Upper lobe of left lung (tissue), 6 donors: ENCODE measurements at regions not wholly inside any gene's neighbourhood (a gene's known extent, or its start where the extent isn't known, plus 50 kb on each side); places are given as distances from the start of the nearest gene placed in this dataset.

Experiments
- ATAC-seq, 2 donors: fragments of 200-7000 bp; cut with Tn5 transposase; one replicate each; pipeline ENCODE4 v1.9.1; 2022; ENCODE audit warnings: mild to moderate bottlenecking in 2 of 2, moderate library complexity in 2 of 2; ENCODE audit not compliant: low FRiP score in 2 of 2
- DNase-seq, 2 donors: peaks; one replicate each; pipeline ENCODE4 v3.0.0-alpha.2; 2019 to 2020
- H3K27ac ChIP-seq, 4 donors: fragments of 200-600 bp; sonication (generic); one replicate each; pipeline ENCODE4 v1.5.1; 2016 to 2019
- H3K27me3 ChIP-seq, 4 donors: fragments of 200-600 bp; sonication (generic); one replicate each; pipeline ENCODE4 v1.5.1; 2017 to 2019
- H3K36me3 ChIP-seq, 4 donors: fragments of 200-600 bp; sonication (generic); one replicate each; pipeline ENCODE4 v1.5.1; 2016 to 2019
- H3K4me1 ChIP-seq, 4 donors: fragments of 200-600 bp; sonication (generic); one replicate each; pipeline ENCODE4 v1.5.1; 2018 to 2019
- H3K4me3 ChIP-seq, 4 donors: fragments of 200-600 bp; sonication (generic); one replicate each; pipeline ENCODE4 v1.5.1; 2017 to 2019; ENCODE audit warnings: mild to moderate bottlenecking in 2 of 4, moderate library complexity in 1 of 4
- H3K9me3 ChIP-seq, 4 donors: fragments of 200-600 bp; sonication (generic); one replicate each; pipeline ENCODE4 v1.5.1; 2018 to 2019
- EP300 ChIP-seq, 4 donors: sonication (generic); formaldehyde crosslinking; IDR thresholded peaks; one replicate each; pipeline ENCODE4 v1.5.1; 2017; ENCODE audit warnings: antibody characterized with exemption in 4 of 4, control low read depth in 2 of 4
- POLR2A ChIP-seq, 4 donors: fragments of 450-650 bp; IDR thresholded peaks; one replicate each; pipeline ENCODE4 v1.5.1; 2016 to 2017; ENCODE audit warnings: antibody characterized with exemption in 4 of 4, mild to moderate bottlenecking in 2 of 4
- POLR2AphosphoS5 ChIP-seq, 2 donors: sonication (generic); formaldehyde crosslinking; IDR thresholded peaks; one replicate each; pipeline ENCODE4 v1.5.1; 2017; ENCODE audit warnings: antibody characterized with exemption in 2 of 2
- WGBS, 2 donors: methylation state at CpG; one replicate each; pipeline ENCODE4 v1.1.5; 2017 to 2018; 5-methylcytosine and 5-hydroxymethylcytosine counted together
- TF ChIP-seq, protein P1 (sequence below), 6 experiments: fragments of 450-650 bp in 4 of 6; fragments of 200-600 bp in 2 of 6; sonication (generic) in 2 of 6; IDR thresholded peaks; one replicate each; pipeline ENCODE4 v1.5.1; 2016 to 2019; ENCODE audit warnings: antibody characterized with exemption in 6 of 6
- donor health status: DM: no; HTN: no; CAD: no; lungs with moderate emphysema.
- donor health status: DM: no; HTN: yes; CAD: no; lungs with severe emphysema.

DNA sequence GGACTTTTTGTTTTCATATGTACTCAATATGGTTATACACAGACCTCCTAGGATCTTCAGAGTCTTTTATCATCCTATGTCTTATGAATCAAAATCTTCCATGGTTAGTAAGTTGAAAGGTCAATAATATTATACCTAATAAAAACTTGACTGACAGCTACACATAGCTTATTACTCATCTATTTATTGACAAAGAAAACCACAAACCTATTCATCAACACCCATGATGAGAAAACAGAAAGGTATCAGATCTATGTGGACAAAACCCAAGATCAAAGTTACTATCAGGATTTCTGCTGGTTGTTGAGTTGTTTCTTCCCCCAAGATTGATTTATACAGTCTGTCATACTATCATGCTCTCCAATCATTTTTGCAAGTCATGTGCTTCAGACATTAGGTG, 460.1 kb upstream of the MANEA start:
- H3K4me1 ChIP-seq = no peaks in the 10 kb centered on the region
- no peaks in the 10 kb centered on the region for H3K36me3 ChIP-seq
- no peak overlapping the region for H3K27ac ChIP-seq
- TF ChIP-seq, protein P1, sequence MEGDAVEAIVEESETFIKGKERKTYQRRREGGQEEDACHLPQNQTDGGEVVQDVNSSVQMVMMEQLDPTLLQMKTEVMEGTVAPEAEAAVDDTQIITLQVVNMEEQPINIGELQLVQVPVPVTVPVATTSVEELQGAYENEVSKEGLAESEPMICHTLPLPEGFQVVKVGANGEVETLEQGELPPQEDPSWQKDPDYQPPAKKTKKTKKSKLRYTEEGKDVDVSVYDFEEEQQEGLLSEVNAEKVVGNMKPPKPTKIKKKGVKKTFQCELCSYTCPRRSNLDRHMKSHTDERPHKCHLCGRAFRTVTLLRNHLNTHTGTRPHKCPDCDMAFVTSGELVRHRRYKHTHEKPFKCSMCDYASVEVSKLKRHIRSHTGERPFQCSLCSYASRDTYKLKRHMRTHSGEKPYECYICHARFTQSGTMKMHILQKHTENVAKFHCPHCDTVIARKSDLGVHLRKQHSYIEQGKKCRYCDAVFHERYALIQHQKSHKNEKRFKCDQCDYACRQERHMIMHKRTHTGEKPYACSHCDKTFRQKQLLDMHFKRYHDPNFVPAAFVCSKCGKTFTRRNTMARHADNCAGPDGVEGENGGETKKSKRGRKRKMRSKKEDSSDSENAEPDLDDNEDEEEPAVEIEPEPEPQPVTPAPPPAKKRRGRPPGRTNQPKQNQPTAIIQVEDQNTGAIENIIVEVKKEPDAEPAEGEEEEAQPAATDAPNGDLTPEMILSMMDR (IDR thresholded peaks at IDR 0.05) = no peak
- no peak for TF ChIP-seq POLR2A (IDR thresholded peaks at IDR 0.05)
- ATAC-seq = no peak
- DNase-seq = no peak
- no peak overlapping the region for H3K4me3 ChIP-seq
- no peaks in the 10 kb centered on the region for H3K27me3 ChIP-seq
- no peaks in the 10 kb centered on the region for H3K9me3 ChIP-seq

DNA sequence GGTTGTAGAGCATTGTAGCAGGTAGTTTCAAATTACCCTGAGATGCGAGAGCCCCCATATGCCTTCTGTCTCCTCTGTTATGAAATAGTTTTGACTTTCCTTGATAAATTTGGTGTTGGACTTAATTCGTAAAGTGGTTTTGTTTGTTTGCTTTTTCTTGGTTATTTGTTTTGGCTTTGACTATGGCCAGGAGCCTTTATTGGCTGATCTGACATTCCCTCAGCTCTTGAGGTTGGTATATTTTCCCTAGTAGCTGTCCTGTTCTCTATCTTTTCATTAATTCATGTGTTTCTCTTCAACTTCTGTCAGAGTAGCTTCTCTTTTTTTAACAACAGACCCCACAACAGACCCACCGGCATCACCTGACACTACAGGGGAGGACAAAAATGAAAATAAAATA, 457.4 kb upstream of the MANEA start:
- TF ChIP-seq POLR2AphosphoS5 (IDR thresholded peaks at IDR 0.05) (no peak), EP300 (IDR thresholded peaks at IDR 0.05) (no peak), POLR2A (IDR thresholded peaks at IDR 0.05) (no peak)
- TF ChIP-seq, protein P1 (IDR thresholded peaks at IDR 0.05) = no peak
- no peaks in the 10 kb centered on the region for H3K4me1 ChIP-seq
- H3K27ac ChIP-seq = no peak overlapping the region
- H3K4me3 ChIP-seq = no peak overlapping the region
- no peaks in the 10 kb centered on the region for H3K36me3 ChIP-seq
- ATAC-seq (no peak), DNase-seq (no peak)
- no peaks in the 10 kb centered on the region for H3K9me3 ChIP-seq
- WGBS, 2 donors = 74 to 79% methylated on average over 3 of the region's 3 CpGs
- H3K27me3 ChIP-seq = no peaks in the 10 kb centered on the region

DNA sequence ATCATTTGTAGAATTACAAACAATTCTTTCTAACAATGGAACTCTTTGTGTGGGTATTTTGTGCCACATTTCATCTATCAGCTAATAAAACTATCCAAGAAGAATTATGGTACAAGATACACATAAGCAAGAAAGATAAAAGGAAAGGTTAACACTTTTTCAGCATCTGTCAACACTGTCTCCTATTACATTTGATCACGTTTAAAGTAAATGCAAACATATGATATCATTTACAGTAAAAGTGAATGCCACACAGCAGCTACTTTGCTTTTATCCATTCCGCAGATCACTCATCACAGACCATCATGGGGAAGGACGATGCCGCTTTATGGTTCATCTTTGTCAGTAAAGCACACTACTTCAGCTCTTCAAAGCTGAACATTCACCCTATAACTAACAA, 456.4 kb upstream of the MANEA start:
- Histone ChIP-seq H3K27me3 (no peaks in the 10 kb centered on the region), H3K4me3 (no peak overlapping the region), H3K27ac (no peak overlapping the region), H3K4me1 (no peaks in the 10 kb centered on the region), H3K36me3 (no peaks in the 10 kb centered on the region), H3K9me3 (no peaks in the 10 kb centered on the region)
- WGBS, 2 donors = 53 to 62% methylated on average over 4 of the region's 4 CpGs
- ATAC-seq (no peak), DNase-seq (no peak)
- TF ChIP-seq EP300 (IDR thresholded peaks at IDR 0.05) = no peak

DNA sequence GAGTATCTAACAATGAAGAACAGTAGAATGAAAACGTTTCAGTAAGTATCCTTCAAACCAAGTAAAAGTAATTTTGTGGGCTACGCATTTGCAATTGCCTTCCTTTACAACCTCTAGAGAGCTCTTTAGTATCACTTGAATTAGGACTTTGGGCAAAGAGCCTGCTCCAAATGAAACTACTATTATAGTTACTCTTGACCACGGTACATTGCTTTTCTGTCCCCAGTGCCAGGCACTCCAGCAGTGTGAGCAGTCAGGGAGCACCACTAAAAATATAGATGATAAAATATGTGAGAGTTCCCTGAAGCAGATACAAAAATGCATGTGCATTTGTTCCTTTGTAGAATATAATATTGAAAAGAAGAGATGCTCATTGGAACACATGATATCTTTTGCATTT, 450.1 kb upstream of the MANEA start:
- Histone ChIP-seq H3K36me3 (no peaks in the 10 kb centered on the region), H3K27me3 (no peaks in the 10 kb centered on the region), H3K9me3 (no peaks in the 10 kb centered on the region), H3K27ac (no peak overlapping the region), H3K4me1 (no peaks in the 10 kb centered on the region), H3K4me3 (no peak overlapping the region)
- no peak for ATAC-seq
- no peak for DNase-seq
- TF ChIP-seq POLR2A (IDR thresholded peaks at IDR 0.05) (no peak), POLR2AphosphoS5 (IDR thresholded peaks at IDR 0.05) (no peak), EP300 (IDR thresholded peaks at IDR 0.05) (no peak)
- TF ChIP-seq, protein P1 (IDR thresholded peaks at IDR 0.05) = no peak
- WGBS, 2 donors = 40 to 68% methylated on average over 3 of the region's 3 CpGs

DNA sequence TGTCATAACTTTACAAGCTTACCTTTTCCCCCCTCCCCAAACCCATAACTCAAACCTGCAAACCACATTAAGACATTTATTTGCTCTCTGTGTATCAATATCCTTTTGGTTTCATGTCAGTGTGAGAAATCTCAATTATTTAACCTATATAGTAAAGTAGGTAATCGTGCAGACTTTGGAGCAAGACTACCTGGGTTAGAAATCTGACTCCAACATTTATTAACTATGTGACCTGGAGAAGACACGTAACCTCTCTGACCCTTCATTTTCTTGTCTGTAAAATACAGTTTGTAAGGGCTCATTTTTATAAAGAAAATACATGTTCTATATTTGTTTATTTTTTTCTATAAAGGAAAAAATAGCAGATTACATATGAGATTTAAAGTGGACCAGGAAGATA, 448.9 kb upstream of the MANEA start:
- no peak overlapping the region for H3K4me3 ChIP-seq
- DNase-seq = no peak
- no peaks in the 10 kb centered on the region for H3K36me3 ChIP-seq
- WGBS, 2 donors = 69 to 86% methylated on average over 2 of the region's 2 CpGs
- TF ChIP-seq POLR2A (IDR thresholded peaks at IDR 0.05) (no peak), POLR2AphosphoS5 (IDR thresholded peaks at IDR 0.05) (no peak), EP300 (IDR thresholded peaks at IDR 0.05) (no peak)
- TF ChIP-seq, protein P1 (IDR thresholded peaks at IDR 0.05) = no peak
- H3K4me1 ChIP-seq = no peaks in the 10 kb centered on the region
- ATAC-seq = no peak
- no peak overlapping the region for H3K27ac ChIP-seq
- H3K9me3 ChIP-seq = no peaks in the 10 kb centered on the region
- no peaks in the 10 kb centered on the region for H3K27me3 ChIP-seq
